Astrocyte of the spinal cord (primary cell): ENCODE measurements at regions not wholly inside any gene's neighbourhood (a gene's known extent, or its start where the extent isn't known, plus 50 kb on each side); places are given as distances from the start of the nearest gene placed in this dataset.
"Not testable (repeated sequence)": the region's sequence is repeated elsewhere in the genome, so short reads cannot be mapped to it uniquely, and the experiment has no call there.

Experiments
- DNase-seq: peaks from one replicate; pipeline ENCODE4 v3.0.0; 2011; ENCODE audit warnings: low read depth, low spot score
- H3K4me3 ChIP-seq: 2 replicates; pipeline ENCODE4 v1.5.1; 2011; ENCODE audit warnings: low read depth, mild to moderate bottlenecking, low read length, moderate library complexity
- in situ Hi-C: cut with HindIII; loops from 2 replicates; pipeline ENCODE4 v1.10.0; 2017; ENCODE audit warnings: low sequenced_read_pairs
- TF ChIP-seq, protein P1 (sequence below): IDR thresholded peaks from 2 replicates; pipeline ENCODE4 v1.5.1; 2012; ENCODE audit warnings: low read depth, mild to moderate bottlenecking, low read length, inconsistent platforms

DNA sequence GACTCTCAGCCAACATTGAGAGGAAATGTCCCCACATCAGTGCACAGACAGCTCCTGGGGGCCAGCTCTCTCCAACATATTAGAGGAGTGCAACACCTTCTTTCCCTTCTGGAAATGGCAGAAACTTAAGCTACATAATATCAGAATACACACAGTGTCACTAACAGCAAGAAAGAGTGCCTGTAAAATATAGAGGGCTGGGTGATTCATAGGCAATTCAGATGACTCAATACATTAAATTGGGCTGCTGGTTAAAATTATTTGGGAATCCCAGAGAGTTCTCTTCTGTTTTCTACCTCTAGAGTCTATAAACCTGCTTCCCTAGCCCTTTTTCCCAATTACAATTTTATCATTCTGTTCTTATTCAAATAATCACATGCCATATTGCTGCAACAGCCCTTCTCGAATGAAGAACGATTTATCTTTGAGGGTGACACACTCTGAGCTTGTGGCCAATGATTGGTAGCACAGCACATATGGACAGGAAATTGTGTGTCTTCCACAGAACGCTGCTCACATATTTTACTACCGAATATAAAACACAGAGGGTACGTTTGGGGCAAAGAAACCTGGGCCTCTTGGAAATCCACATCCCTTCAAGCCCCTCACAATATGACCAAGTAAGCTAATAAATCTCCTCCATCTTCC, 381.2 kb downstream of the MBD2 start:
- H3K4me3 ChIP-seq = no peak overlapping the region
- no peak for DNase-seq
- in situ Hi-C loops = no loop called here
- TF ChIP-seq, protein P1, sequence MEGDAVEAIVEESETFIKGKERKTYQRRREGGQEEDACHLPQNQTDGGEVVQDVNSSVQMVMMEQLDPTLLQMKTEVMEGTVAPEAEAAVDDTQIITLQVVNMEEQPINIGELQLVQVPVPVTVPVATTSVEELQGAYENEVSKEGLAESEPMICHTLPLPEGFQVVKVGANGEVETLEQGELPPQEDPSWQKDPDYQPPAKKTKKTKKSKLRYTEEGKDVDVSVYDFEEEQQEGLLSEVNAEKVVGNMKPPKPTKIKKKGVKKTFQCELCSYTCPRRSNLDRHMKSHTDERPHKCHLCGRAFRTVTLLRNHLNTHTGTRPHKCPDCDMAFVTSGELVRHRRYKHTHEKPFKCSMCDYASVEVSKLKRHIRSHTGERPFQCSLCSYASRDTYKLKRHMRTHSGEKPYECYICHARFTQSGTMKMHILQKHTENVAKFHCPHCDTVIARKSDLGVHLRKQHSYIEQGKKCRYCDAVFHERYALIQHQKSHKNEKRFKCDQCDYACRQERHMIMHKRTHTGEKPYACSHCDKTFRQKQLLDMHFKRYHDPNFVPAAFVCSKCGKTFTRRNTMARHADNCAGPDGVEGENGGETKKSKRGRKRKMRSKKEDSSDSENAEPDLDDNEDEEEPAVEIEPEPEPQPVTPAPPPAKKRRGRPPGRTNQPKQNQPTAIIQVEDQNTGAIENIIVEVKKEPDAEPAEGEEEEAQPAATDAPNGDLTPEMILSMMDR = no peak

DNA sequence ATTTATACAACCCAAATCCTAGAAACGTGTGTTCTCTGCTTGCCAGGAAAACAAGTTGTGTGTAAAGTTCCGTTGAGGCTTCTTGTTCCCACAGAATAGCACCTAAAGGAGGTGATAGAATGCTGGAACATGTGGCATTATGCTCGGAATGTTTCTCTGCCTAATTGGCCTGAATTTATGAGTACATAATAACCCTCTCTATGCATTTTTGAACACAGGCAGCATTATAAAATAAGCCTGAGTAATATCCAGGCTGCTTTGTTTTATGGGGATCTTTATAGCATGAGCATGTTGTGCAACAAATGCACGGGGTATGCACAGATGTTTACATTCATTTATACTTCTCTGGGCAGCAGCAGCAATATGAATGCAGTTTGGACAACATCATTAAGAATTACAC, 385.7 kb downstream of the MBD2 start:
- no peak overlapping the region for H3K4me3 ChIP-seq
- TF ChIP-seq, protein P1 = no peak
- no peak for DNase-seq
- in situ Hi-C loops = no loop called here

DNA sequence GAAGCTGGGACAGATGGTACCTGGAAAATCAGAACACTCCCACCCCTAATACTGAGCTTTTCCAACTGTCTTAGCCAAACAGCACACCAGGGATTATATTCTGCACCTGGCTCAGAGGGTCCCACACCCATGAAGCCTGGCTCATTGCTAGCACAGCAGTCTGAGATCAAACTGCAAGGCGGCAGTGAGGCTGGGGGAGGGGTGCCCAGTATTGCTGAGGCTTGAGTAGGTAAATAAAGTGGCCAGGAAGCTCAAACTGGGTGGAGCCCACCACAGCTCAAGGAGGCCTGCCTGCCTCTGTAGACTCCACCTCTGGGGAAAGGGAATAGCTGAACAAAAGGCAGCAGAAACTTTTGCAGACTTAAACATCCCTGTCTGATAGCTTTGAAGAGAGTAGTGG, 403.3 kb downstream of the MBD2 start:
- DNase-seq, in situ Hi-C loops: not testable (repeated sequence)

DNA sequence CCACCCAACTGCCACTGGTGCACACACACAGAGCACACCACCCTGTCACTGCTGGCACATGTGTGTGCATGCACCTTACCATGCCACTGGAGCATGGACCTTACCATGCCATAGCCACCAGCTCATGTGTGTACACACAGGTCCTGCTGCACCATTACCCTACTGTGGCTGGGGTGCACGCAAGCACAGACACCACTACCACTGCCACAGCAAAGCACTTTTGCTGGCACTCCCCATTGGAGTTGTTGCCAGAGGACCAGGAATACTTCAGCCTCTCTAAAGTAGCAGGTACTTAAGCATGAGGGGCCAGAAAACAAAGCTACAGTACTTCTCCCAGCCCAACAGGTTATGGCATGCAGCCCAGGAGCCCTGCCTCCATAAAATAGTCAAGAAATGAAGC, 404.8 kb downstream of the MBD2 start:
- no peak for DNase-seq
- in situ Hi-C loops = no loop called here
- no peak overlapping the region for H3K4me3 ChIP-seq
- TF ChIP-seq, protein P1 = no peak

More for the DNA sequence above, 403.3 kb downstream of the MBD2 start:
- not testable (repeated sequence) for H3K4me3 ChIP-seq

DNA sequence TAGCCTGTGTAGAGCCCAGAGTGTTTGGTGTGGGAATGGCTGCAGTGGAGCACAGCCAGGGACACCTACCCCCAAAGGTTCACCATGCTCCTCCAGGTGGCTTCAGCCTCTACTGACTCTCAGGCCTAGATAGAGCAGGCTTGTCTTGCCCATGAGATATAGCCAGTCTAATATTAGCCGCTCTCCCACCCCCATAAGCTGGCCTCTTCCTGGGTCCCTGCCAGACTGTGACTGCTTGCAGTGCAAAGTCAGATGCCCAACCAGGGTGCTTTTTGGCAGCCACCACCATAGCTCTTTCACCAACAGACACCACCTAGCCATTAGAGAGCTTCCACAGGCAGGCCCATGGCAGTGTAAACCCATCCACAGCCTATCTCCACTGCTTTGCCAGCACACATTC, 405.3 kb downstream of the MBD2 start:
- H3K4me3 ChIP-seq = no peak overlapping the region
- DNase-seq = no peak
- TF ChIP-seq, protein P1 = no peak
- in situ Hi-C loops = no loop called here

DNA sequence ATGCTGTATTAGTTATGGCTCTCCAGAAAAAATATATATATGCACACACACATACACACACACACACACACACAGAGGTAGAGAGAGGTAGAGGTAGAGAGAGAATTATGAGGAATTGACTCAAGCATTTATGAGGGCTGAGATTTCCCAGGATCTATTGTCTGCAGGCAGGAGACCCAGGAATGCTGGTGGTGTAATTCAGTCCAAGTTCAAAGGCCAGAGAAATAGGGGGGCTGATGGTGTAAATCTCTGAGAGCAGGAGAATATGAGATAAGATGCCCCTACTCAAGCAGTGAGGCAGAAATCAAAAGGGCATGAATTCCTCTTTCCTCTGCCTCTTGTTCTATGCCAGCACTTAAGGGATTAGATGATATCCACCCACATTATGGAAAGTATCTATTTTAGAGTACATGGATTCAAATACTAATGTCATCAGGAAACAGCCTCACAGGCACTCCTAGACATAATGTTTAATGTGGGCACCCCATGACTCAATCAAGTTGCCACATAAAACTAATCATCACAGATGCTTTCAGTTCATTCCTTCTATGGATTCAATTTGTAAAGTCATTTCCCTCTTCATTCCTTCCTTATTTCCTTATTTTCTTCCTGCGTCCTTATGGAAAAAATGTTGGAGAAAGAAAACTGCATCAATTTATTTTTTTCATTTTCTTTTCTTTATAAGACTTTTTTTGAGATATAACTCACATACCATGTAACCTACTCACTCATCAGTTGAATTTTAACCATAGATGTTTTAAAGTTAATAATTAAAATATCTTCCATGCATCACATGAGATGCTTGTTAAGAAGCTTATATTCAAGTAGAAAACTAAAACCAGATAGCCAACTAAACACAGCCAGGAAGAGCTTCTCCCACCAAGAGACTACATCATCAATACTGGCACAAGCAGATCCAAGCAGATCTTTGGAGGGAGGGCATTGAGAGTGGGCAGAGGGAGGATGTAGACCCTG, 406.2 kb downstream of the MBD2 start:
- in situ Hi-C loops = no loop called here
- TF ChIP-seq, protein P1 = no peak
- H3K4me3 ChIP-seq = no peak overlapping the region
- DNase-seq = no peak

DNA sequence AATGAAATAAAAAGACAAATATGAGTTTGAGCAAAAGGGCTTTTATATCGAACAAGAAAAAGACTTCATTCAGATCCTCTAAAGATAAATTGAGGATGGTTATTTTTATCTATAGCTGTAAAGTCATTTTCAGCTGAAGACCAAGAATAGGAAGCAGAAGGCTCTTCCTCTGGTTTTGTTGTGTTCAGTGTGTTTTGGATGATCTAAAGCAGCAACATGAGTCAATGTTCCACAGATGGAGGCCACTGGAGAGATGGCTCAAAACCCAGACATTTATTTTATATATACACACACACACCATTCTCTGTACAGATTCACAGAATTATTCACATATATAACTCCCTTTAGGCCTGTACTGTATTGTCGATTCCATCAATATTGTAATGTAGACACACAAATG, 424.3 kb downstream of the MBD2 start:
- in situ Hi-C loops = no loop called here
- DNase-seq = no peak
- H3K4me3 ChIP-seq = no peak overlapping the region
- TF ChIP-seq, protein P1 = no peak
